NB4 (cell line): ENCODE measurements at regions not wholly inside any gene's neighbourhood (a gene's known extent, or its start where the extent isn't known, plus 50 kb on each side); places are given as distances from the start of the nearest gene placed in this dataset.

Source experiments
- DNase-seq: peaks from one replicate; pipeline ENCODE4 v3.0.0; 2010; ENCODE audit warnings: low read depth
- H3K4me3 ChIP-seq: one replicate; pipeline ENCODE4 v1.5.1; 2011; ENCODE audit warnings: mild to moderate bottlenecking, low read depth, low read length, moderate library complexity
- CTCF ChIP-seq: IDR thresholded peaks from one replicate; pipeline ENCODE4 v1.5.1; 2012; ENCODE audit warnings: low read depth, low read length
- MAX ChIP-seq: IDR thresholded peaks from 2 replicates; pipeline ENCODE4 v1.6.1; 2011; ENCODE audit warnings: low read depth, low read length
- MYC ChIP-seq: IDR thresholded peaks from 2 replicates; pipeline ENCODE4 v1.6.1; 2011; ENCODE audit warnings: low read depth, low read length
- POLR2A ChIP-seq: IDR thresholded peaks from 2 replicates; pipeline ENCODE4 v1.6.1; 2011; ENCODE audit warnings: mild to moderate bottlenecking; ENCODE audit not compliant: insufficient read length; ENCODE audit errors: extremely low read depth

GRCh38 chr6:22952097-22952496 is 382.7 kb downstream of the HDGFL1 start:
- TF ChIP-seq POLR2A (no peak), MYC (no peak), MAX (no peak), CTCF (no peak)
- no peak overlapping the region for H3K4me3 ChIP-seq
- DNase-seq = no peak

GRCh38 chr6:22954749-22955385 is 385.5 kb downstream of the HDGFL1 start:
- DNase-seq = no peak
- no peak for TF ChIP-seq POLR2A
- no peak for TF ChIP-seq MYC
- TF ChIP-seq CTCF = no peak
- TF ChIP-seq MAX = no peak
- H3K4me3 ChIP-seq = no peak overlapping the region

- TF ChIP-seq POLR2A (no peak), MAX (no peak), CTCF (no peak), MYC (no peak)
- no peak for DNase-seq
Observed at GRCh38 chr6:22956029-22956681, 386.8 kb downstream of the HDGFL1 start.

GRCh38 chr6:22958677-22959076 is 389.3 kb downstream of the HDGFL1 start:
- no peak overlapping the region for H3K4me3 ChIP-seq
- DNase-seq = no peak
- TF ChIP-seq POLR2A = no peak
- no peak for TF ChIP-seq MAX
- no peak for TF ChIP-seq MYC
- TF ChIP-seq CTCF = no peak

More at GRCh38 chr6:22956029-22956681, 386.8 kb downstream of the HDGFL1 start:
- no peak overlapping the region for H3K4me3 ChIP-seq

GRCh38 chr6:22959571-22959970 is 390.2 kb downstream of the HDGFL1 start:
- H3K4me3 ChIP-seq = no peak overlapping the region
- no peak for DNase-seq
- TF ChIP-seq CTCF (no peak), MYC (no peak), POLR2A (no peak), MAX (no peak)

GRCh38 chr6:22964334-22964733 is 395.0 kb downstream of the HDGFL1 start:
- no peak overlapping the region for H3K4me3 ChIP-seq

More at GRCh38 chr6:22964334-22964733, 395.0 kb downstream of the HDGFL1 start:
- no peak for TF ChIP-seq MYC
- no peak for TF ChIP-seq CTCF
- TF ChIP-seq MAX = no peak
- TF ChIP-seq POLR2A = no peak
- no peak for DNase-seq
